HG02970 (cell line): ENCODE measurements at regions not wholly inside any gene's neighbourhood (a gene's known extent, or its start where the extent isn't known, plus 50 kb on each side); places are given as distances from the start of the nearest gene placed in this dataset.
"Not testable (repeated sequence)": the region's sequence is repeated elsewhere in the genome, so short reads cannot be mapped to it uniquely, and the experiment has no call there.

Source experiments
- ATAC-seq: cut with Tn5 transposase; IDR thresholded peaks from one replicate; pipeline ENCODE4 v1.9.1; 2021; ENCODE audit warnings: mild to moderate bottlenecking, moderate library complexity, moderate number of reproducible peaks; ENCODE audit not compliant: unreplicated experiment, low FRiP score

DNA sequence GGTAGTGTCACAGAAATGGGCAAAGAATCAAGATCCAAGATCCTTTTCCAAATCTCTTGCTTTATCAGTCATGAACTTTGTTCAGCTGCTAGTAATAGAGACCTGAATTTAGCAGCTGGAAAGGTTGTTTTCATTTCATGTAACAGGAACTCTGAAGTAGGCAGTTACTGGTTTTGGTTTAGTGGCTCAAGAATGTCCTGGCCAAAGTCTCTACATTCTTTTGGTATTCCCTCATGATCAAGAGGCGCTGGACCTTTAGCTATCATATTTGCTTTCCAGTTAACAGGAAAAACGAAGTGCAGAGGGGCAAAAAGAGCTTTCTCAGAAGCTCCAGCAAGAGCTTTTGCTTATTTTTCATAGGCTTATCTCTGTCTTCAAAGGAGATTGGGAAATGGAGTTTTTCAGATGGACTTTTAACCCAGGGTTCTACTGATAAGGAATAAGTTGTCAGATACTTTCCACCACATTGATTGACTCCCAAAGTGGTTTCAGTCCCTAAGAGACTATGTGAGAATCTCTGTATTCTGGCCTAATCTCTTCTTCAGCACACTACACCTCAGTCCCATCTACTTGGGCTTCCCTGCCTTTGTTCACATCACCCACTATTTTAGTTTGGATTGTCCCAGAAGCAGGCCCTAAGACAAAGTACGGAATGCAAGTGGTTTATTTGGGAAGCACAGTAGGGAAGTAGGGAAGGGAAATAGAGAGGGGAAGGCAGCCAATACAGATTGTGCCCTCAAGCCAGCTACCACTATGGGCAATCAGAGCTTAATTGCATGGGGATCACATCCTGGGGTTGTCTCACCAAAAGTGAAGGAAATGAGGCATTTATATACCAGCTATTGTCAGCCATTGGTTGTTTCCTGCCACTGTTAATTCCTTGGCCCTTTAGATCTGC is 359.3 kb downstream of the LRRC70 start:
- ATAC-seq: no peak

DNA sequence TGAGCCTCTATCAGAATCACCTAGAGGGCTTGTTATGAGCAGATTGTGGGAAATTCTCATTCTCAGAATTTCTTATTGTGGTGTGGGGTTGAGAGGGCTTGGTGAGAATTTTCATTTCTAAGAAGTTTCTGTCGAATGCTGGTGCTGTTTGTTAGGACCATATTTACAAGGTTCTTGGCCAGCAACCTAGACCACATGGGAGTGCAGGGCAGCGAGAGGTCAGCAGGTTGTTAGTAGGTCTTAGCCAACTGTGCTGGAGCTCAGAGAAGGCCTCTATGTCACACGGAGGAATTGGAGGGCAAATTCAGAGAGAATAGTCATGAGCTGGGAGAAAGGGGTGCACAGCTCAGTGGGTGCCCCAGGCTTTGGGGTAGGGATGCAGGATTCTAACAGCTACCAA is 357.0 kb downstream of the LRRC70 start:
- no peak for ATAC-seq

DNA sequence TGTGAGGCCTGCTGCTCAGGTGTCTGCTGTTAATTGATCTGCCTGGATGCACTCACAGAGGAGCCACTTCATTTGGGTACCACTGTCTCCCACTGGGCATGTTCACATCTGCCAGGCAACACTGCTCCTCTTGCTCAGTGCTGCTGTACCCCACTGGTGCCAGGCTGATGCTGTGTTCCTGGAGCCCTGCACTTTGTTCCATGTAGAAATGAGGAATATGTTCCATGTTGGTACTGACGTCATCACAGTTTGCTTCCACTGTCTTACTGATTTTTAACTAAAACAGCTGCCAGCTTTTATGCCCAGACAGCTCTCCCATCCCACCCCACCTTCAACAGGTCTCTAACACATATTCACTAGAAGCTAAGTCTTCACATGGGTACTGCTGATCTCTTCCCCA is 355.7 kb downstream of the LRRC70 start:
- ATAC-seq: no peak

DNA sequence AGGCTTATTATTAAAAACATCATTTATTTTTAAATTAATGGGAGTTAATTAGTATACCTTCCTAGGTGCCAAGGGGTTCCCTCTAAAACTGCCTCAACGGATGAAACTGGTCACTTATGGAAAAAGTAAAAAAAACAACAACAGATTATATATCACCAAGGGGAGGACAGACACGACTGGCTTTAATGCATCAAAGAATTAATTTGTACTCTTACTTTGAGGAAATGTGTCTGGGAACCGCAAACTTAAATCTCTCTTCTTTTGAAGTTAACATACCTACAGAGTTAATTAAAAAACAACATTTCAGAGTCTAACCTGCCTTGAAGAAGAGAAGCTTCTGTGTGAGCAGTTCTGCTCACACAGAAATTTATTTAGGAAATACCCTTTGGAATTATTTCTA is 354.6 kb downstream of the LRRC70 start:
- ATAC-seq: no peak

DNA sequence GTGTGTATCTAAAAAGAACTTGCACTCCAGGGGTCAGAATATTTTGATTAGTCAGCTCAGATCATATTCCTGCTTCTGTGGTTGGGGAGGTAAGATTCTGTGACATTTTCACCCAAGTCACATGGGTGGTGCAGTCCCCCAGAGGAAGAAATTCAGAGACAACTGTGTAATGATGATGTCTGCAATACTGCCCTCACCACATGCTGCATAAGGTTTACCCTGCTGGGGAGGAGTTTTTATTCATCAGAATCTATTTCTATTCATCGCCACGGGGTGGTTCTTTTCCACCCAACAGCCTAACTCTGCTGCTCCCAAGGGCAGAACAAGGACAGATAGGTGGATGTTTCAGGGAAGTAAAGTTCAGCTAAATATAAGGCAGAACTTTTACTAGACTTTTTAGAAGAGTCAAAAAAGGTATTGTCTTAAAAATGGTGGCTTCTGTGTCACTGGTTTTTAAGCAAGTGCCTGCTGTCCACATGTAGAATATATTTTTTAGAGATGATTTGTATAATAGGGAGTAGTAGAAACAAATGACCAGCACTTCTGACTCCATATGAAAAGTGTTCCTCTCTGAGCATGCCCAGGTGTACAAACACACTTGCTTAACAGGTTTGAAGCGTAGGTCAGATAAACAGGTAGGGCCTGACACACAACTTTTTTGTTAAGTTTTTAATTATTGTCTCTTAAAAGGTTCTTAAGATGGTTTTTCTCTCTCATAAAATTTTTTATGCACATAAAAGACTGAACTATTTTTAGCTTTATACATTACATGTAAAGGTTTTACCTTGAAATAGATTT is 352.7 kb downstream of the LRRC70 start:
- no peak for ATAC-seq

DNA sequence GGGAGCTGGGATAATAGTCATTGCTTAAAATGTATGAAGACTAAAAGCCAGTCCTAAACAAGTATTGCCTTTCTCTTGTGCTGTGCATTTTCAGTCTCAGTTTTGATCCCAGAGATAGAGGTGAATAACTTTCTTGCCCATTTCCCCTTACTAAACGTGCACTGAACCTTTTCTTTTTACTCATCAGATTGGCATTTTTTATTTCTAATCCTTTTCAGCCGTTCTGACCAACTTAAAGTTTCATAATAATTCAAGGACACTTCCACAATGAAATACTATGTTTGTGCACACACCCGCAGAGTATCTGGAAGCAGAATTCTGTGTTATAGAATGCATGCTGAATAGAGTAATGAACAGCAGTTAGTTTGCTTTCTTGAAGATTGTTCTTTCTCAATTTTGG is 343.6 kb downstream of the LRRC70 start:
- no peak for ATAC-seq

DNA sequence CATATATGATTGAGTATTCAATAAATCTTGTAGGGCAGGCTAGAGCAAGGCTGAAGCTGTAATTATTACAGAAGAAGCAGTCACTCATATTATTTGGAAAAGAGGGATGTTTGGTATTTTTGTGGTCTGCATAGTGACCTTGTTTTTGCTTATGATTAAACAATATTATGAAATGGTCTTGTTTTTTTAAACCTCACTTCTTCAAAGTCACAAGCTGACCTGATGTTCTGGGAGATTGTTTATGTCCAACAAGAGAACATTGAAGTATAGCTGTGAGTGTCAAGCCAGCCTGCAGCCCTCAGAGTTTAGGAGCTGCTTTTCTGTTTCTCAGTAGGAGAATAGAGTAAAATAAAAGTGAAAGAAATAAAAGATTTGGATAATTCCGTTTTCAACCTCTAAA is 342.2 kb downstream of the LRRC70 start:
- no peak for ATAC-seq

DNA sequence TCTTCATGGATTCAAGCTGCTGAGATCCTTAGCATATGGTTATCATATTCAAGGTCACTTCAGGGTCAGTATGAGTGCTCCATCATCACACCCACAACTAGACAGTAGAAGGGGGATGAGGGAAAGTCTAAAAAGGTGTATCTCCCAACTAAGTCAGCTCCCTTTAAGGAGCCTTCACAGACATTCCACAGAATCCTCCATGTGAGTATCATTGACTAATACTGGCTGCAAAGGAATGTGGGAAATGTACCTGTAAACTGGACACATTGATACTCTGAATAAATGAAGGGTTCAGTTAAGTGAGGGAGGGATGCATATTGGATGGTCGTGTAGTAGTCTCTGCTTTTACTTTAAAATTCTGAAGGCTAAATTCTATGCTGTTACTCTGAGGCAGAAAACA is 330.7 kb downstream of the LRRC70 start:
- ATAC-seq: no peak

DNA sequence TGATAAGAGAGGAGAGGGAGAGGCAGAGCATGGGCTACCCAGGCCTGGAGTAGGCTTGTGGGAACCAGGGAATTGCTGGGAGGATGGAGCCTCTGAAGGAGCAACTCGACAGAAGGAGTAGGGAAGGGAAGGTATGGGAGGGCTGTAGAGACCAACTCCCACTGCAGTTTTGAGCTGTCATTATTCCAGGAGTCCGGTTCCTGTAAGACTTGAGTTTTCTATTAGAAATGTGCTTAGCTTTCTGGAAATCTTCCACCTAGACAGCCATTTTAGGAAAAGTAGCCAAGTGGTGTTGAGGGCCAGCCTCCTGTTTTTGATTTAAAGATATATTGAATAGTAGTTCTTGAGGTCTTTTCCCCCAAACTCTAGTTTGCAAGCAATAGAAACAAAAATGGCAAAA is 323.5 kb downstream of the LRRC70 start:
- no peak for ATAC-seq

DNA sequence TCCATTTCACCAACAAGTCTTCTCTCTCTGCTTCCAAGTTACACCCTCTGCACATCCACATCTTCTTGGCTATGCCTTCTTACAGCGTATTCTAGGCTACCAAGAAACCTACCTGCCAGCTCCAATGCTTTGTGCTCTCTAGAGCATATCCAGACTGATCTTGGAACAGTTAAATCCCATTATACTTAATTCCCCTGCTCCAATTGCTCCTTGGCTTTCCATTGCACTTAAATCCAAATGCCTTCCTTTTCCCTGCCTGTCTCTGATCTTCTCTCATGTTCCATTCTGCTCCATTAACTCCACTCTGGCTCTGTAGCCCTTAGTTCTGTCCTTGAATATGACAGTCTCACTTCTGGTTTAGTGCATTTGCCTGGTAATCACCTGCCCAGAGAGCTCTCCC is 322.4 kb downstream of the LRRC70 start:
- no peak for ATAC-seq

DNA sequence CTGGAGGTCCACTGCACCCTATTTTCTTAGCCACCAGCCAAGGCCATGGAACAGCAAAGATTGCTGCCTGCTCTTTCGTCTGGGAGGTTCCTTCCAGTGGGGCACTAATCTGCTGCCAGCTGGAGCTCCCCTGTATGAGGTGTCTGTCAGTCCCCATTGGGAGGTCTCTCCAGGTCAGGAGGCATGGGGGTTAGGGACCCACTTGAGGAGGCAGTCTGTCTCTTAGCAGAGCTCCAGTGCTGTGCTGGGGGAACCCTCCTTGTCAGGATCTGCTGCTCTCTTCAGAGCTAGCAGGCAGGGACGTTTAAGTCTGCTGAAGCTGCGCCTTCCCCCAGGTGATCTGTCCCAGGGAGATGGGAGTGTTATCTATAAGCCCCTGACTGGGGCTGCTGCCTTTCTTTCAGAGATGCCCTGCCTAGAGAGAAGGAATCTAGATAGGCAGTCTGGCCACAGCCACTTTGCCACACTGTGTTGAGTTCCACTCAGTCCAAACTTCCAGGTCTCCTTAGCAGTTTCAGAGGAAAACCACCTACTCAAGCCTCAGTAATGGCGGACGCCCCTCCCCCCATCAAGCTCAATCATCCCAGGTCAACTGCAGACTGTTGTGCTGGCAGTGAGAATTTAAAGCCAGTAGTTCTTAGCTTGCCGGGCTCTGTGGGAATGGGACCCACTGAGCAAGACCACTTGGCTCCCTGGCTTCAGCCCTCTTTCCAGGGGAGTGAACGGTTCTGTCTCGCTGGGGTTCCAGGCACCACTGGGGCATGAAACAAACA is 317.7 kb downstream of the LRRC70 start:
- ATAC-seq: no peak

DNA sequence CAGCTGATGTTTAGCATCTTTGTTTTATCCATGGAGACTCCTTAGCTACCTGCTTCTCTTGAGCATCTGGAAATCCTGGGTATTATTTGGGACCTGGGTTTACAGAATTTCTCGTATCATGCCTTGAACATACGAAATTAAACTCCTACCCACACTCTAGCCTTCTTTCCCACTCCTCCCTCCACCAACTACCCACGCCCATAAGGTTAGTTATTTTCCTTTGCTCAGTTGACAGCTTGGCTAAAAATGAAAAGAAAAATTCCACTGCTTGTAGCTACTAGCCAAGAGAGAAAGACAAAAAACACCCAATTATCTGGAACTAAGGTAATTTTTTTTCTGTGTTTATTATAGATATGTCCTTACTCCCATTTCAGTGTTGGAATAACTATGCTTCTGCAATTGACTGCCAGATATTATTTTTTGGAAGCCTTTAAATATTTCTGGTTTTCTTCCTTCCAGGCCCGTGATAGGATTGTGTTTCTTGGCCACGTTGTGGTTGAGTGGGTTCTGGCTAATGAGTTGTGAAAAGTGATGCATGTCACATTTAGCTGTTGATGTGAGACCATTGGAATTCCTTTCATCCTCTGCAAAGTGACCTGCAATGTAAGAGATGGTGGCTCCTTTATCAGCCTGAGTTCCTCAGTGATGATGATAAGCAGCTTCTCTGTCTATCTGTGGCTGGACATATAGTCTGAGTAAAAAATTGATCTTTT is 308.1 kb downstream of the LRRC70 start:
- ATAC-seq: no peak

DNA sequence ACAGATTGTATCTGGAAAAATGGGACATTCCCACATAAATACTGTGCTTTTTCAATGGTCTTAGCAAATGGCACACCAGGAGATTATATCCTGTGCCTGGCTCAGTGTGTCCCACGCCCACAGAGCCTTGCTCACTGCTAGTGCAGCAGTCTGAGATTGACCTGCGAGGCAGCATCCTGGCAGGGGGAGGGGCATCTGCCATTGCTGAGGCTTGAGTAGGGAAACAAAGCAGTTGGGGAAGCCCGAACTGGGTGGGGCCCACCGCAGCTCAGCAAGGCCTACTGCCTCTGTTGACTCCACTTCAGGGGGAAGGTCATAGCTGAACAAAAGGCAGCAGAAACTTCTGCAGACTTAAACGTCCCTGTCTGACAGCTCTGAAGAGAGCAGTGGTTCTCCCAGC is 258.7 kb downstream of the LRRC70 start:
- ATAC-seq: not testable (repeated sequence)

DNA sequence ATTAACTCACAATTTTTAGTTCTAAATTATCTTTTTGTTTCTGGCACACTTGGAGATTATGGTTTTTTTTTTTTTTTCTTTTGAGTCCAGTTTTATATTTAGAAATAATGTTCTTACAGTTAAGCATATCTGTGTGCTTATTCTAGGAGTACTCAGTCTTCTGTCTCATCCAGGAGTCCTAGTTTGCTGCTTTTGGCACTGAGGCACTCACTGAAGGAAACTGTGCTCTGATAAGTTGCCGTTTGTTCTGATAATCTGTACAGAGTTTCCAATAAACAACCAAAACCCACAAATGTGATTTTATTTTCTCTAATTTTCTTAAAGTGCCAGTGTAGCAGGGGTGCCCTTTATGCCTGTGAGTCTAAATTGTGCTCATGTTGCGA is 251.0 kb downstream of the LRRC70 start:
- no peak for ATAC-seq

DNA sequence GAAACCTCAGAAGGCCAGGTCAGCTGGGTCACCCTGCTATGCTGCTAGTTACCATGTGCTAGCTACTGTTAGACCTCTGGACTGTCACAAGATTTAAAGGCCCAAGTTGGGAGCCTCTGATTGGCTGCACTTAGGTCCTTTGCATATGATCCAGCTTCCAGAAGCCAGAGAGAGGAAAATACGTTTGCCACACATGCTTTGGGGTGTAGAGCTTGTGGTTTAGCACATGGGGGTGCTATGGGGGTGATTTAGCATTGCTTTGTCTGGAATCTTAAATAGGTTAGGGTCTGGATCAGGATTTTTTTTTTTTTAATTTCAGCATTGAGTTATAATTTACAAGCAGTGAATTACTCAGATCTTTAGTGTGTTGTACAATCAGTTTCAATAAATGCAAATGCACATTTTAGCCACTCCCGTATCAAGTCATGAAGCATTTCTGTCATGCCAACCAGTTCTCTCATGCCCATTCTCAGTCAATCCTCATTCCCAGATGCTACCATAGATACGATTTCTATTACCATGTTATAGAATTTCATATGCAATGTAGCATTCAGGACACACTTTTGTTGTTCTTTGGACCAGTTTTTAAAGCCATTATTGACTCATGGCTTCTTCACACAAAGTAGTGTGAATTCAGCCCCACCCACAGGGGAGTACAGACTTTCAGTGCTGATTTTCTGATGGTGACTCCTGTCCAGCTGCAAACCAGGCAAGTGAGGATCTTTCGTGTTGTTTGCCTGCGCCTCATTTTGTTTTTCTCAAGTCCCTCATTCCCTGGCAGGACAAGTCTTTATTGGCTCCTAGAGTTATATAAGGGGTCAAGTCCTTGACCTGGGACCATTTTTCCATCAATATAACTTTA is 250.4 kb downstream of the LRRC70 start:
- no peak for ATAC-seq

DNA sequence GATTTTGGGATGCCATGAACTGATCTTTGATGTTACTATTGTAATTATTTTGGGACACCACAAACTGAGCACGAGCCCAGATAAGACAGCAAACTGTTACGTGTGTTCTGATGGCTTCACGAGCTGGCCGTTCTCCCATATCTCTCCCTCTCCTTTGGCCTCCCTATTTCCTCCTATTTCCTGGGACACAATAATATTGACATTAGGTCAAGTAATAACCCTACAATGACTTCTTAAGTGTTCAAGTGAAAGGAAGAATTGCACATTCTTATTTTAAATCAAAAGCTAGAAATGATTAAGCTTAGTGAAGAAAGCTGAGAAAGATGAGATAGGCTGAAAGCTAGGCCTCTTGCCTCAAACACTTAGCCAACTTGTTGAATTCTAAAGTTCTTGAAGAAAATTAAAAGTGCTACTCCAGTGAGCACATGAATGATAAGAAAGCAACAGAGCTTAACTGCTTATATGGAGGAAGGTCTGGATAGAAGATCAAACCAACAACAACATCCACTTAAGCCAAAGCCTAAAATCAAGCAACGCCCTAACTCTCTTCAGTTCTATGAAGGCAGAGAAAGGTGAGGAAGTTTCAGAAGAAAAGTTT is 247.1 kb downstream of the LRRC70 start:
- no peak for ATAC-seq

DNA sequence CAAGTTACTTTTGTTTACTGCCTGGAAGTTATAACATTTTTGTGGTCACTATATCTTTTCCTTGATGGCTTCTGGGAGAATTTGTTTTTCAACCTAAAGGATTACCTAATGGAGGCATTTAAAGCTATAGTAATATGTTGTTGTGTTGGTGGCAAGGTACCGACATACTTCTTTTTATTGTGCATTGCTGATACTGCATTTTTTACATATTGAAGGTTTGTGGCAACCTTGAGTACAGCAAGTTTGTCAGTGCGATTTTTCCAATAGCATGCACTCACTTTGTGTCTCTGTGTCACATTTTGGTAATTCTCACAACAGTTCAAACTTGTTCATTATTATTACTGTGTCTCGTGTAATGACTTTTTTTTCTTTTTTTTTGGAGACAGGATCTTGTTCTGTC is 246.3 kb downstream of the LRRC70 start:
- no peak for ATAC-seq

DNA sequence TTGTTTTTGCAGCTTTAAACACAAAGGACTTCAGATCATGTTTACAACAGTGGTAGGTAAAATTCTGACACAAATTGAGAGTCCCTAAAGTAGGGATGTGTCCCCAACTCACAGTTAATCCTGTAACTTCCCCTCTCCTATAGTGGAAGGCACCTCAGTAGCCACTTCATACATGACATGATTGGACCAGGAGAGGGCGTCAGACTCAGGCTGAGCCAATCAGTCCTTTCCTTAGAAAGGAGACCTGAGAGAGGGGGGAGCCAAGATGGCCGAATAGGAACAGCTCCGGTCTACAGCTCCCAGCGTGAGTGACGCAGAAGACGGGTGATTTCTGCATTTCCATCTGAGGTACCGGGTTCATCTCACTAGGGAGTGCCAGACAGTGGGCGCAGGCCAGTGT is 238.4 kb downstream of the LRRC70 start:
- ATAC-seq: not testable (repeated sequence)

DNA sequence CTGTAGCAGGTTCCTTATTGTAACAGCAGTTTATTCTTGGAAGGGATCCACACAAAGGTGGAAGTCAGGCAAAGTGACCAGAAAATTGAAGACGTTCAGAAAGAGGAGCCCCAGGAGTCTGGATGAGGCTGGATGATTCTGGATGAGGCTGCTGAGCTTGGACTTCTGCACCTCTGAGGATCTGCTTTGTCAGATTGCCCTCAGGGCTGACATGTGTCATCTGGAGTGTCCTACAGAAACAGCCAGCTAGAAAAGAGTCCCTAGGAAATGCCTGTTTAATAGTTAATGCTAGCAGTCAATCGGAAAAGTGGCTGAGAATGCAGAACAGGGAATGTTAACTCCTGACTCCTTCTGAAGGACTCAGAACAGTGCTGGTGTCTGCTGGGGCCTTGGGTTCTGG is 236.4 kb downstream of the LRRC70 start:
- no peak for ATAC-seq
